HEK293T (cell line): ENCODE measurements at regions not wholly inside any gene's neighbourhood (a gene's known extent, or its start where the extent isn't known, plus 50 kb on each side); places are given as distances from the start of the nearest gene placed in this dataset.

Source experiments
- BHLHE40 ChIP-seq: fragments of 450-650 bp; IDR thresholded peaks from 2 replicates; pipeline ENCODE4 v1.6.1; 2016; ENCODE audit warnings: mild to moderate bottlenecking, moderate library complexity, borderline replicate concordance
- CTBP1 ChIP-seq: fragments of 450-650 bp; IDR thresholded peaks from 2 replicates; pipeline ENCODE4 v1.6.1; 2016; ENCODE audit warnings: borderline replicate concordance
- FOXA1 ChIP-seq: fragments of 450-650 bp; IDR thresholded peaks from 2 replicates; pipeline ENCODE4 v1.6.1; 2016; ENCODE audit warnings: mild to moderate bottlenecking
- FOXM1 ChIP-seq: fragments of 450-650 bp; IDR thresholded peaks from 2 replicates; pipeline ENCODE4 v1.6.1; 2017; ENCODE audit warnings: mild to moderate bottlenecking, borderline replicate concordance
- NFRKB ChIP-seq: fragments of 450-650 bp; IDR thresholded peaks from 2 replicates; pipeline ENCODE4 v1.6.1; 2016; ENCODE audit warnings: mild to moderate bottlenecking, moderate library complexity
- SUZ12 ChIP-seq: fragments of 450-650 bp; IDR thresholded peaks from 2 replicates; pipeline ENCODE4 v1.6.1; 2016; ENCODE audit warnings: mild to moderate bottlenecking
- TARDBP ChIP-seq: fragments of 450-650 bp; IDR thresholded peaks from 2 replicates; pipeline ENCODE4 v1.6.1; 2016

- TF ChIP-seq TARDBP (no peak), NFRKB (no peak), BHLHE40 (no peak), SUZ12 (no peak), FOXM1 (no peak), CTBP1 (no peak), FOXA1 (no peak)
Observed at GRCh38 chrX:88397551-88397950, 349.5 kb upstream of the CPXCR1 start.
